HepG2 (cell line): ENCODE measurements at regions not wholly inside any gene's neighbourhood (a gene's known extent, or its start where the extent isn't known, plus 50 kb on each side); places are given as distances from the start of the nearest gene placed in this dataset.
A peak's percentile ranks its signal among the peaks of the same experiment; 100 is the strongest.

Source experiments
- ATAC-seq: fragments of 200-7000 bp; cut with Tn5 transposase; 3 replicates; pipeline ENCODE4 v1.9.1; 2020; ENCODE audit warnings: mild to moderate bottlenecking, moderate library complexity
- BruUV-seq: library from RNA; stranded (reverse); fragments of 400-500 nt; replicated peaks from 2 replicates; lab custom pipeline; 2021; lab: Mats Ljungman, UMichigan
- CTCF ChIA-PET: fragments of 300-600 bp; formaldehyde crosslinking; extraction: SDS; loops from one replicate; lab custom pipeline; 2021; ENCODE audit warnings: low total read pairs, inconsistent platforms, low intra/inter-chr PET ratio; lab: Yijun Ruan, JAX
- POLR2A ChIA-PET: fragments of 350-600 bp; sonication (Branson Sonifier 250); formaldehyde crosslinking; loops from one replicate; lab custom pipeline; 2020; ENCODE audit warnings: antibody characterized with exemption, inconsistent platforms; lab: Yijun Ruan, JAX
- DNase-seq: peaks from one replicate; pipeline ENCODE4 v3.0.0-alpha.2; 2015; ENCODE audit warnings: low spot score
- FAIRE-seq: peaks from 3 replicates; lab custom pipeline; 2011; peaks lifted over from hg19 to GRCh38; lab: Jason Lieb, UNC
- H2AFZ ChIP-seq: one replicate; pipeline ENCODE4 v1.6.1; 2011; ENCODE audit warnings: low read length, inconsistent platforms
- H3K27ac ChIP-seq: fragments of 300-600 bp; 3 replicates; pipeline ENCODE4 v1.8.0; 2011; ENCODE audit warnings: mixed run types, mild to moderate bottlenecking, mixed read lengths, low read length, inconsistent platforms; ENCODE audit not compliant: insufficient read depth; ENCODE audit errors: extremely low read length
- H3K27me3 ChIP-seq, 2 experiments: fragments of 200-600 bp in 1 of 2; 2 replicates in 1 of 2; 3 replicates in 1 of 2; pipeline versions ENCODE4 v1.6.0 to v1.8.0; 2011; ENCODE audit warnings: low read length in 2 of 2, mild to moderate bottlenecking in 2 of 2, moderate library complexity in 2 of 2, inconsistent platforms in 1 of 2; ENCODE audit not compliant: insufficient read depth in 2 of 2, control insufficient read depth in 1 of 2
- H3K36me3 ChIP-seq, 2 experiments: fragments of 200-600 bp in 1 of 2; replicated peaks in 1 of 2; 2 replicates in 1 of 2; 3 replicates in 1 of 2; pipeline versions ENCODE4 v1.5.1 to v1.8.0; 2011; ENCODE audit warnings: low read length in 2 of 2, inconsistent platforms in 1 of 2; ENCODE audit not compliant: insufficient read depth in 2 of 2, control insufficient read depth in 1 of 2
- H3K4me1 ChIP-seq: 2 replicates; pipeline ENCODE4 v1.5.1; 2012; ENCODE audit warnings: low read length, inconsistent platforms; ENCODE audit not compliant: insufficient read depth
- H3K4me2 ChIP-seq: 2 replicates; pipeline ENCODE4 v1.6.0; 2011; ENCODE audit warnings: low read depth, low read length, inconsistent platforms
- H3K4me3 ChIP-seq, 3 experiments: fragments of 200-600 bp in 1 of 3; sonication (generic), shearing (Covaris generic) in 1 of 3; replicated peaks in 1 of 3; 2 replicates each; pipeline ENCODE4 v1.5.1; 2011 to 2016; ENCODE audit warnings: low read length in 3 of 3, inconsistent platforms in 2 of 3, low read depth in 2 of 3, mild to moderate bottlenecking in 2 of 3, control low read depth in 1 of 3, mixed read lengths in 1 of 3; ENCODE audit not compliant: insufficient read depth in 1 of 3
- H3K79me2 ChIP-seq: one replicate; pipeline ENCODE4 v1.6.1; 2011; ENCODE audit warnings: low read length, inconsistent platforms; ENCODE audit not compliant: insufficient read depth
- H3K9ac ChIP-seq: 2 replicates; pipeline ENCODE4 v1.6.0; 2011; ENCODE audit warnings: mild to moderate bottlenecking, low read depth, low read length, inconsistent platforms; ENCODE audit not compliant: insufficient read depth
- H3K9me3 ChIP-seq: 2 replicates; pipeline ENCODE4 v1.5.1; 2012; ENCODE audit warnings: mild to moderate bottlenecking, low read length
- H4K20me1 ChIP-seq: 2 replicates; pipeline ENCODE4 v1.6.0; 2011; ENCODE audit warnings: inconsistent platforms, mild to moderate bottlenecking, low read length, moderate library complexity; ENCODE audit not compliant: insufficient read depth
- CHD2 ChIP-seq: IDR thresholded peaks from 2 replicates; pipeline ENCODE4 v1.6.1; 2011; ENCODE audit warnings: low read depth, low read length, improper control_type of control experiment
- HDAC1 ChIP-seq: sonication (generic); formaldehyde crosslinking; IDR thresholded peaks from 2 replicates; pipeline ENCODE4 v1.5.1; 2020; ENCODE audit warnings: mild to moderate bottlenecking, missing genetic modification reagents
- MAFF ChIP-seq: IDR thresholded peaks from 2 replicates; pipeline ENCODE4 v1.6.1; 2011; ENCODE audit warnings: low read depth, low read length, improper control_type of control experiment
- MAFK ChIP-seq, 2 experiments: IDR thresholded peaks in 1 of 2; conservative IDR thresholded peaks in 1 of 2; 2 replicates each; pipeline ENCODE4 v1.6.1; 2011; ENCODE audit warnings: improper control_type of control experiment in 2 of 2, low read length in 2 of 2
- PLRG1 ChIP-seq: fragments of 450-650 bp; conservative IDR thresholded peaks from 2 replicates; pipeline ENCODE4 v1.6.1; 2016
- RFX3 ChIP-seq: IDR thresholded peaks from 2 replicates; pipeline ENCODE4 v1.6.1; 2016; ENCODE audit warnings: missing biosample characterization, missing genetic modification reagents
- TOE1 ChIP-seq: sonication (generic); formaldehyde crosslinking; IDR thresholded peaks from 2 replicates; pipeline ENCODE4 v1.4.0; 2020; ENCODE audit warnings: mild to moderate bottlenecking, missing genetic modification reagents
- ZMYM2 ChIP-seq: sonication (generic); formaldehyde crosslinking; IDR thresholded peaks from 2 replicates; pipeline ENCODE4 v1.8.0; 2022; ENCODE audit warnings: mild to moderate bottlenecking, missing genetic modification reagents
- ZNF468 ChIP-seq: sonication (generic); formaldehyde crosslinking; IDR thresholded peaks from 2 replicates; pipeline ENCODE4 v1.8.0; 2022; ENCODE audit warnings: mild to moderate bottlenecking, moderate library complexity, missing genetic modification reagents
- WGBS: methylation state at CpG from one replicate; pipeline ENCODE4 v1.1.6; 2017; ENCODE audit warnings: low lambda C conversion rate; 5-methylcytosine and 5-hydroxymethylcytosine counted together
- in situ Hi-C: cut with HindIII; loops from 2 replicates; pipeline ENCODE4 v1.10.0; 2017; ENCODE audit warnings: low pct_unique_long_range_greater_than_20kb; ENCODE audit not compliant: extremely low pct_ligation_motif_present
- intact Hi-C: fragments of 100-400 bp; cut with micrococcal nuclease; formaldehyde crosslinking; loops from one replicate; pipeline ENCODE4 v1.10.0; 2022; ENCODE audit not compliant: unreplicated experiment
- TF ChIP-seq, protein P1 (sequence below): sonication (generic); formaldehyde crosslinking; IDR thresholded peaks from 2 replicates; pipeline ENCODE4 v1.5.0; 2020; ENCODE audit warnings: missing genetic modification reagents, mild to moderate bottlenecking, borderline replicate concordance

DNA sequence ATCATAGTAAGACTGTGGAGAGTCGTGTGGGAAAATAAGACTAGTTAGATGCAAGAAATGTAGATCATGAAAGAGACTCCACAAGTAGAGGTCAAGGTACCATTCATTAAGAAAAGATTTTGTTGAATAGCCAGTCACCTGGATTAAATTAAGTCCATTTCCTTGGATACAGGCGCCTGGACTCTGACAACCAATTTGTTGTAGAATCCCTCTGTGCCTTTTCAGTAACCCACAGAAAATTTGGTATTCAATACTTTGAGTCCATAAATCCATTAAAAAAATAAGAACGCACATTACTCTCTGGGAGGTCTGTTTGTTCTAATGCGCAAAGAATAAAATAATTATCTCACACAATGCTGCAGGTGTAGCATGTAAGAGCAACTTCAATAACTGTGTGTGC, 469.4 kb downstream of the KLF12 start:
- WGBS: 60% methylated on average over 4 of the region's 4 CpGs
- Histone ChIP-seq H4K20me1 (no peaks in the 10 kb centered on the region), H2AFZ (no peak overlapping the region), H3K27me3 (peaks cover 0 to 5% of the 10 kb centered on the region in 2 experiments; a peak in 1 of 5 replicates), H3K4me3 (no peak overlapping the region), H3K4me2 (no peak overlapping the region), H3K36me3 (no peaks in the 10 kb centered on the region), H3K79me2 (no peaks in the 10 kb centered on the region), H3K27ac (no peak overlapping the region), H3K9ac (no peak overlapping the region), H3K4me1 (peaks cover 8% of the 10 kb centered on the region; the same call in 1 of the 2 replicates), H3K9me3 (no peaks in the 10 kb centered on the region)
- DNase-seq (no peak), FAIRE-seq (no peak), ATAC-seq (no peak)
- CTCF ChIA-PET: no interaction called here
- no TSS peak for BruUV-seq
- in situ Hi-C loops (no loop called here), intact Hi-C loops (no loop called here)
- POLR2A ChIA-PET: no interaction called here
- no peak for TF ChIP-seq ZMYM2 (CRISPR knock-in tag)
- no peak for TF ChIP-seq CHD2
- no peak for TF ChIP-seq HDAC1
- TF ChIP-seq, protein P1, sequence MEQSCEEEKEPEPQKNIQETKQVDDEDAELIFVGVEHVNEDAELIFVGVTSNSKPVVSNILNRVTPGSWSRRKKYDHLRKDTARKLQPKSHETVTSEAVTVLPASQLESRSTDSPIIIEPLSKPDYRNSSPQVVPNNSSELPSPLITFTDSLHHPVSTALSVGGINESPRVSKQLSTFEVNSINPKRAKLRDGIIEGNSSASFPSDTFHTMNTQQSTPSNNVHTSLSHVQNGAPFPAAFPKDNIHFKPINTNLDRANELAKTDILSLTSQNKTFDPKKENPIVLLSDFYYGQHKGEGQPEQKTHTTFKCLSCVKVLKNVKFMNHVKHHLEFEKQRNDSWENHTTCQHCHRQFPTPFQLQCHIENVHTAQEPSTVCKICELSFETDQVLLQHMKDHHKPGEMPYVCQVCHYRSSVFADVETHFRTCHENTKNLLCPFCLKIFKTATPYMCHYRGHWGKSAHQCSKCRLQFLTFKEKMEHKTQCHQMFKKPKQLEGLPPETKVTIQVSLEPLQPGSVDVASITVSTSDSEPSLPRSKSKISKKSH: no peak

DNA sequence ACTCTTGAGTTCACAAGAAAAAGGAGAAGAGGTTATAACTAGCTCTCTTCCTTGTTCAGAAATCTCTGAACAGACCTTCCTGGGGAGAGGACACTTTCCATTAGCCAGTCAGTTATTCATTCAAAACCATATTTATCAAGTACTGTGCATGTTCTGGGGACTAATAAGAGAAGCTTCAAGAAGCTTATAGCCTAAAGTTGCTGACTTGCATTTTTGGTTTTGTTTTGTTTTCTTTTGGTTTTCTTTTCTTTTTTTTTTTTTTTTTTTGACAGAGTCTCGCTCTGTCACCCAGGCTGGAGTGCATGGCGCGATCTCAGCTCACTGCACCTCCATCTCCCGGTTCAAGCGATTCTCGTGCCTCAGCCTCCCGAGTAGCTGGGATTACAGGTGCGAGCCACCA, 471.4 kb downstream of the KLF12 start:
- POLR2A ChIA-PET: no interaction called here
- no peak overlapping the region for H3K4me2 ChIP-seq
- DNase-seq (no peak), FAIRE-seq (no peak), ATAC-seq (no peak)
- peaks cover 0 to 5% of the 10 kb centered on the region in 2 experiments; a peak in 1 of 5 replicates for H3K27me3 ChIP-seq
- BruUV-seq: no TSS peak
- intact Hi-C loops (no loop called here), in situ Hi-C loops (no loop called here)
- TF ChIP-seq PLRG1: no peak
- TF ChIP-seq ZNF468 (CRISPR knock-in tag): no peak
- TF ChIP-seq RFX3 (CRISPR knock-in tag): no peak
- peak; percentile 89 for TF ChIP-seq MAFF
- TF ChIP-seq TOE1: no peak
- TF ChIP-seq MAFK (conservative IDR thresholded peaks at IDR 0.05 in 1 of 2, IDR thresholded peaks at IDR 0.05 in 1 of 2; ENCODE audit: low read length in 2 of 2): peak; percentile 90 to 91
- no peaks in the 10 kb centered on the region for H3K9me3 ChIP-seq
- H3K4me1 ChIP-seq: peaks cover 8% of the 10 kb centered on the region; the same call in 1 of the 2 replicates
- no peak overlapping the region for H3K27ac ChIP-seq
- no peaks in the 10 kb centered on the region for H3K36me3 ChIP-seq
- no peak overlapping the region for H3K9ac ChIP-seq
- no peak overlapping the region for H2AFZ ChIP-seq
- CTCF ChIA-PET: no interaction called here
- WGBS: 60% methylated on average over 8 of the region's 8 CpGs
- H3K4me3 ChIP-seq: no peak overlapping the region
- no peaks in the 10 kb centered on the region for H3K79me2 ChIP-seq
- H4K20me1 ChIP-seq: no peaks in the 10 kb centered on the region
